ENCODE measurements at regions not wholly inside any gene's neighbourhood (a gene's known extent, or its start where the extent isn't known, plus 50 kb on each side); places are given as distances from the start of the nearest gene placed in this dataset.

DNA sequence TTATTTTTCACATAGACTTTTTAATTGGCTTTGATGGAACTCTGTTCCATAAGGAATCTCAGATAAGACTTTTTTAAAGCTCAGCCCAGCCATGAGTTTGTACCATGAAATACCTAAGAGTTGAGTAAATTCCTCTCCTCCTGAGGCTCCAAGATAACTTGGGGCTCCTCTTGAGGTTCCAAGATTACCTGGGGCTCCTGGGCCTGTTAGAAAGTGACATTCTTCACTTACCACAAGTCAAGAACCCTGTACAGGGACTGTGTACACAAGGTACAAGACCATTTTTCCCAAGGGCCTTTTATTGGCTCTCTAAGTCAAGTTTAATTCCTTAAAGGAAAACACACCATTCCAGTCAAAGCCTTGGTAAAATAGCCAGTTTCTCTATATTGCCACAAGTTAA, 111.3 kb upstream of the PRR20G start:
- no peak for DNase-seq (ENCODE audit: low read depth in 2 of 2)

DNA sequence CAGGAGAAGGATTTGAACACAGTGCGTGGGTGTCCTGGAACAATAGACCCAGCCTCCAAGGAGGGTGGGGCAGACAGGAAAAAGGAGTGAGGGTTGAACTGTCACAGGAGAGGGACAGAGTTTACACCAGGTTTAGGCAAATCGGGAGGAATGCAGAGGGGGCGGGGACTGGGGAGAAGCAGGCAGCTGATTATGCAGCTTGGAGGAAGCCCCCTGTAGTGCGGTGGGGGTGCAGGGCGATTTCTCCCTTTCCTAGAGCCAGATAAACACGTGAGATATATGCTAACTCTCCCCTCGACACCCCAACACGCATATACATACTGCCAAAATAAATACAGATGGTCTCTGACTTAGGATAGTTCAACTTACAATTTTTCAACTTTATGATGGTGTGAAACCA, 108.6 kb upstream of the PRR20G start:
- DNase-seq (ENCODE audit: low read depth in 2 of 2), result no peak

DNA sequence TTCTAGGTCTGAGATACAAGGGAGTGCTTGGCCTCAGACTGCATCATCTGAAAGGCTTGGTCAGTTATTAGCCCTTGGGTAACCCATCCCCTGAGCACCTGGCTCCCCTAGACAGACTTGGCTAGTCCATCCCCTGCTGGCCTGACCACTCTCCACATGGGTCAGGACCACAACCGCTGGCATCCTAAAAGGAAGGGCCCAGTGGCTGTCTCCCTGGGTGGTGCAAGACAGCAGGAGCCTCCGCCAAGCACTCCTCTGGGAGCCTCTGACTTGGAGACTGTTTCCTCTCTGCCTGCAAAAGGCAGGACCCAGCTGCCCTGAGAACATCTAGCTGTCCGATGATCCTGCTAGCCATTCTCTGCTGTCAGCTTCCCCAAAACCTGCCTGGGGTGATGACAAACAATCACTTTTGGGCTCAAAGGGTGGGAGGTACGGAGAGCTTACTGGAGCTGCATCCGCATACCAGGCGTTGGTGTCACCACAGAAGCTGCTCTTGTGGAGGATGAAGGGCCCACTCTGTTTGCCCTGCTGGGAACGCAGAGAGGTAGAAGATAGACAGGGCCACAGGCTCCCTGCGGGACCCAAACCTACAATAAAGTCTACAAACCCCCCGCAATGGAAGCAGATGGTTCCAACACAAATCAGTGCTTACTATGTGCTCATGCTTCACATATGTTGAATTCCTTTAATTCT, 108.0 kb upstream of the PRR20G start:
- DNase-seq (ENCODE audit: low read depth in 2 of 2), result no peak

DNA sequence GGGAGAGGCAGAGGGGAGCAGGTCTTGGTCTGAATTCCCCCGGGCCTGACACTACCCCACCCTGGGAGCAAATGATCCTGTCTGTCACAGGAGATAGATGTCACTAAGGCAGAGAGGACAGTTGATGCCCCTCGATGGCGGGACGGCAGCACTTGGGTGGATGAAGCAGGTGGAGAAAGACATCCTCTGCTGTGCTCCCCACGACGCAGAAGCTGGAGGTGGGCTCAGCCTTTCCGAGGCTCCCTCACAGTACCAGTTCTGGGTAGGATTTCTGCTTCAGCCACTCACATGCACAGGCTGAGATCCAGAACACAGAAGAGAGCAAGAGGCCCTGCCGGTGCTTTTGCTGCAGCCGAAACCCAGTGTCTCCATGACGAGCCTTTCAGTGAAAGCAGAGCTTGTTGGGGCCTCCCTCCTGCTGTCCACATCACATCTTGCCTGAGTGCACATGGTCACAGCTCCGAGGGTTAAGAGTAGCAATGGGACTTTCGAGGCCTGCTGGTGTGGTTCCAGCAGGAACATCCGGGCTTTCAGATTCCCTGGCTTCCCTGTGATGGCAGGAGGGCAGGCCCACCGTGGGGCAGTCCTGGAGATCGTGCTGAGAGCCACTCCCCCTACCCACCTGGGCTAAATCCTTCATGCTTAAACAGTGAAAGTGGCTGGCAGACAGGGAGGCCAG, 107.3 kb upstream of the PRR20G start:
- DNase-seq (ENCODE audit: low read depth in 2 of 2), result no peak

DNA sequence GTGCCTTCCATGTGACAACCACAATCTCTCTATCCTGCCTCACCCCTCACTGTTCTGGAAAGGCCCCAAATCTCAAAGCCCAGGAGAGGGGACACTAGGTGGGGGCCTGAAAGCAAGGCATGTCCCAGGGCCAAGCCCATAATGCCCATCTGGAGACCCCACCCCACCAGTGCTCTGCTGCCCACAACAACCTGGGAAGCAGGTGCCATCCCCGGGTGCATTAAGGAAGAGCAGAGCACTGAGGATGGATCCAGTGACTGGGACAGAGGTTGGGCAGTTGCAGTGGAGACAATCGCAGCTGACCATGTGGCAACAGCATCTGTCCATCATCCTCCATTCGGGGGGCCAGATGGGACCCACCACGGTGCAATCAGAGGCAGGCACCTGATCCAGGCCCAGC, 106.2 kb upstream of the PRR20G start:
- DNase-seq (ENCODE audit: low read depth in 2 of 2), result no peak

DNA sequence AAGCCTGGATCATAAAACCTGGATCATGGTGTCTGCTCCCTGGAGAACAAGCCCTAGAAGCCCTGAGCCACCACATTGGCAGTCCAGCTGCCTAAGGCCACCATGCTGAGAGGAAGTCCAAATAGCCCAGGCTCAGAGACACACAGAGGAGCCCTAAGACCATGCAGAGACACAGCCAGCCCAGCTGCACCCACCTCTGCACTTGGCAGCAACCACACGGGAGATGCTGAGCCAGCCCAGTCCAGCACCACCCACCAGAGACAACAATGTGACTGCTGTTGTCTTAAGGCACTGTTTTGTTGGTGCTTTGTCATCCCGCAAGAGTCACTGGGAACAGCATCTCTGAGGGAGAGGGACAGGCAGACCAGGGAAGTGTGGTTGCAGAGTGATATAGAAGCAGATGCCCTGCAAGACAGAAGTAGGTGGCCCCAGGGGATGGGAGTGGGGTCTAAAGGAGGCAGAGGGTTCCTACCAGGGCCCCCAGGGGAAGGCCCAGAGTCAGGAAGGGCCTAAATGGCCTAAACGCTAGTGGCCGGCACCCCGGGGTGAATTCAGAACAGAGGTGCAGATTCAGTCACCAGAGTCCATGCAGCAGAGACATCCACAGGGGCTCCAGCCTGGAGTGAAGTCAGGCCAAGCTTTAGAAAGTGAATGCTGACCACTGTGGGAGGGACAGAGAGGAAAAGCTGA, 105.4 kb upstream of the PRR20G start:
- no peak for DNase-seq (ENCODE audit: low read depth in 2 of 2)

DNA sequence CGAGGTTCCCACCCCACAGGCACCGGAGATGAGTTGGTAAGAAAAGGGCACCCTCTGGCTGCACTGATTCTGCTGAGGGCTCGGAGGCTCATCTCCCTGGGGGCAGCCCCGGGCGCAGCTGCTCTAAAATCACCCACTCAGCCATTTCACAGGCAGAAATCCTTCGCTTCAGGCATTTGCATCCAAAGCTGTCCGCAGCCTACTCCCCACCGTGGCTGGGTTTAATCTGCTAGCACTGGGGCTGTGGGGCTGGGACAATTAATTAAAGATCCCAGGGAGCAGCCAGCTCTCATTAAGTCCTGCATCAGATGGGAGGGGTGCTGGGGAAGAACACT, 104.3 kb upstream of the PRR20G start:
- DNase-seq (ENCODE audit: low read depth in 2 of 2), result no peak

DNA sequence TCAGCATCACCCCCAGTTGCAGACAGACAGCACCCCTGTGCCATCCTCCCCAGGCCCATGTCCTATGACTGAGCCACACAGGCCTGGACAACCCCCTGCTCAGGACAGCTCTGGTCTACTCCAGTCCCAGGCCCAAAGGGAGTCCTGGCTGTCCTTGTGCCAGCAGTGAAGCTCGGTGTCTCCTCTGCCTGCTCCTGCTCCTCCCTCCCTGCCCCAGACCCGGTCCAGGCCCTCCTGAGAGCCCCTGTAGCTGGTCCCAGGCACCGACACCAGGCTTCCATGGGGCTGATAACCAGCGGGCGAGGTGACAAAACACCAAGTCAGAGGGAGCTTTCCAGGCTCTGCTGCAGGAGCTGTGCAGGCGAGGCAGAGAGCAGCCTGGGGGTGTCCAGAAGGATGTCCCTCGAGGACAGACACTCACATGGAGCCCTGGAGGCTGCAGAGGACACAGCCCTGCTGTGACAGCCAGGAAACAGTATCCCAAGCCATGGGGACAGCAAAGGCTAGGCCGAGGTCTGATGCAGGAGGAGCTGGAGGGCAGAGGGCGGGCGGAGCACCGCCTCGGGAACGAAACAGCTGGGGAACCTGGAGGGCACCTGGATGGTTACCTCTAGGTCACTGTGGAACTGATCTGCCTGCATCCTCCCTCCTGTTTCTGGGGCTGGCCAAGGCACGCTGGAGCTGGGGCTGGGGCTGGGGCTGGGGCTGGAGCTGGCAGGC, 103.8 kb upstream of the PRR20G start:
- no peak for DNase-seq (ENCODE audit: low read depth in 2 of 2)

DNA sequence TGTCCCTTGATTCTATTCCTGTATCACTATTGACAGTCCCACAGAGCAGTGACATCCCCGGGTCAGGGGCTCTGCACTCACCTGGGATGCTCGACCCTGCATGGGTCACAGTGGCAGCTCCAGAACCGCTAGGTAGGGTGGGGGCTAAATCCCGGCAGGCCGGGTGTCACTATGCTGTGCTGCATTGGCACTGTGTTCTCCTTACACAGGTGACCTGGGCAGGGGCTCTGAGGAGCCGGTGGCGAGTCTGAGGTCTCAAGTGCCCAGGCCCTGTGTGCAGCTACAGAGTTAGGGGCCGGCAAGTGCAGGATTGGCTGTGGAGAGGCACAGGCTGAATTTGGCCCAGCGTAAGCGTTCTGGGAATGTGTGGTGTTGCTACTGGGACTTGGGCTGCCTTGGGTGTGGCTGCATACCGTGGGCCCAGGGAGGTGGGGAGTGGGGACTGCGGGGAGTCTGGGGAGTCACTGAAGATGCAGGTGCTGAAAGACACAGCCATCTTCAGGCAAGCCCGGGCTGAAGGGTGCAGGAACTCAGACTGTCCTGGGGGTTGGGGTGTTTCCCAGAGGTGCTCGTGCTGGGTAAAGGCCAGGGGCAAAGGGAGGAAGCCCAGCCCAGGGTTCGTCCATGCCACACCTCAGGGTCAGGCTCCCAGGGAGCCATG, 102.6 kb upstream of the PRR20G start:
- DNase-seq (ENCODE audit: low read depth in 2 of 2), result no peak

DNA sequence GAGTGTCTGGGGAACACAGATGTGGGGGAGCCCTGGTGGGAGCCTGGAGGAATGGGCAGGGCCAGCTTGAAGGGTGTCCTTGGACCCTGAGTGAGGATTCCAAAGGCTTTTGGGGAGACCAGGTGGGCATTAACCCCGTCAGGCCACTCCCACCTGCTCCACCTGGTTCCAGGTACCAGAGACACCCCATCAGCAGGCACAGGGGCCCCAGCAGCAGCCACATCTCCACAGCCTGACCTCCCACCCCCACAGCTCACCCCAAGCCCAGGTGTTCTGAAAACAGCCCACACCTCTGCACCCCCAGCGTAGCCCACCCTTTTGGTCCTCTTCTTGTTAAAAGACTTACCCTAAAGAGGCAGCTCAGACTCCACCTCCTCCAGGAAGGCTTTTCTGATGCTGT, 102.1 kb upstream of the PRR20G start:
- no peak for DNase-seq (ENCODE audit: low read depth in 2 of 2)

DNA sequence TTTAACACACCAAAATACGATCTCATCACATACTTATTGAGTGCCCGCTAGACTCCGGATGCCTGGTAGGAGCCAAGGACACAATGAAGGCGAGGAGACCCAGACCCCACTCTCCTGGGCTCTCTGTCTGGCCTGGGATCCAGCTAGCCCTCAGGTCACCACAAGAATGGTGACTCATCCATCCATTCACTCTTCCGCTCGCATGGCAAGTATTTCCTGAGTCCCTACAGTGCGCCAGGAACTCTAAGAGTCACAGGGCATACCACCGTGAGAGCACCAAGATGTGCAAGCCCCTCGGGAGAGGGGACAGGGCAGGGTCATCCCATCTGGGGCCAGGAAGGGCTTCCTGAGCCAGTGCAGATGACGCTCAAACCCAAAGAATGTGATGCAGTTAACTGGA, 101.6 kb upstream of the PRR20G start:
- no peak for DNase-seq (ENCODE audit: low read depth in 2 of 2)

DNA sequence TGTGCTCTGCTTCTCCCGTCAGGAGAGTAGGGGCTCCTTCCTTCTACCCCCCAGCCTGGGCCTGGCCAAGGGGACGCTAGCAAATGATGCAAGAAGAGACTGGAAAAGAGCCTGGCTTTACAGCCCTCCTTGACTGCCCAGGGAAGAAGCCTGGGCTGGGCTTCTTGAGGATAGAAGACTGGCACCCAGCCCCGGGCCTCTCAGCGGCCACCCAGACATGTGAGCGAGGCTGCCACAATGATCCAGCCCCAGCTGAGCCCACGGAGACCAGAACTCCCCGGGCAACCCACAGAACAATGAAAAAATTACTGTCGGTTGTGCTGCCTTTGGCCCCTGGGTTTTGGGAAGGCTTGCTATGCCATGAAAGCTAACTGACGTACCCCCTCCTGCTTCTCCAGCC, 100.6 kb upstream of the PRR20G start:
- DNase-seq (ENCODE audit: low read depth in 2 of 2), result no peak

DNA sequence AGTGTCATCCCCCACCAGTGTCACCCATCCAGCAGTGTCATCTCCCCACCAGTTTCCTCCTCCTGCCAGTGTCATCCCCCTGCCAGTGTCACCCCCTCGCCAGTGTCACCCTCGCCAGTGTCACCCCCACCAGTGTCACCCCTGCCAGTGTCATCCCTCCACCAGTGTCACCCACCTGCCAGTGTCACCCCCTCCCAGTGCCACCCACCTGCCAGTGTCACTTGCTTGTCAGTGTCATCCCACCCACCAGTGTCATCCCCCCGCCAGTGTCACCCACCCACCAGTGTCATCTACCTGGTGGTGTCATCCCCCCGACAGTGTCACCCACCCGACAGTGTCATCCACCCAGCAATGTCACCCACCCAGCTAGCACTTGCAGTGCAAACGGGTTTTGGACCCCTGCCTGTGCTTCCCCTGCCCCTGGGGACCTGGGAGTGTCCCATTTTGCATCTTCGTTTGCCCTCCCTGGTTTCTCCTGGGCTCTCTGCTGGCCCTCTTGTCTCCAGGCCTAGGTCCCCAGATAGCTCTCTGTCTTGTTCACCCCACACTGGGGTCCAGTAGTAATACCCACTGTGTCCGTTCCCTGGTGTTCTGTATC, 99.8 kb upstream of the PRR20G start:
- no peak for DNase-seq (ENCODE audit: low read depth in 2 of 2)

DNA sequence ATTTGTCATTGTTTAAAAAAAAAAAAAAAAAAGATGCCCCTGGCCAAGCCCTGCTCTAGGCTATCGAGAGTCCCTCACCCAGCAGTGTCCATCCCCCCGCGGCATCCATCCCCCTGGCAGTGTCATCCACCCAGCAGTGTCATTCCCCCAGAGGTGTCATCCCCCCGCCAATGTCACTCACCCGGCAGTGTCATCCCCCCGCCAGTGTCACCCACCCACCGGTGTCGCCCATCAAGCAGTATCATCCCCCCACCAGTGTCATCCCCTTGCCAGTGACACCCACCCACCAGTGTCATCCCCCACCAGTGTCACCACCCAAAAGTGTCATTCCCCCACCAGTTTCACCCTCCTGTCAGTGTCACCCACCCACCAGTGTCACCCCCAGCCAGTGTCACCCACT, 99.3 kb upstream of the PRR20G start:
- DNase-seq (ENCODE audit: low read depth in 2 of 2), result no peak

DNA sequence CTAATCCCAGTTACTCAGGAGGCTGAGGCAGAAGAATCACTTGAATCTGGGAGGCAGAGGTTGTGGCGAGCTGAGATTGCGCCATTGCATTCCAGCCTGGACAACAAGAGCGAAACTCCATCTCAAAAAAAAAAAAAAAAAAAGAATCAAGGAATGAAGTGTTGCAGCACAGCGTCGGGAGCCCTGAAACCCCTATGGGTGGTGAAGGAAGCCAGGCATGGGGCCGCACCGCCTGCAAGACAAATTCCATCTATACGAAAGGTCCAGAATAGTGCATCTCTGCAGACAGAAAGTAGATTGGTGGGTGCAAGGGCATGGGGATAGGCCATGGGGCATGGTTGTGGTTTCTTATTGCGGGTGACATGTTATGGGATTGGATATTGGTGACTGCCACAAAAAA, 98.6 kb upstream of the PRR20G start:
- DNase-seq (ENCODE audit: low read depth in 2 of 2), result no peak

DNA sequence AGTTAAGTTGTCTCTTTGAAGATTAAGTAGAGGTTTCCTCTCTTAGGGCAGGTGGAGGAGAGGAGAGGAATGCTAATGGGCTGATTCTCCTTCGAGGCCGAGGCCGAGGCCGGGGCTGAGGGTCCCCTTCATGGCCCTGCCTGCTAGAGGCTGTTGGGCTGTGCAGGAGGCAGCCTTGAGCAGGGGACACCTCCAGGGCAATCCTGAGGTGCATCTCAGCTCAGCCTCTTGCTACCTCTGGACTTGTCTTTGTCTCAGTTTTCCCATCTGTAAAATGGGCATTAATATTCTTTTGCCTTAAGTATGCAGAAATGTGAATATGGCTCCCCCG, 97.7 kb upstream of the PRR20G start:
- DNase-seq (ENCODE audit: low read depth in 2 of 2), result no peak

DNA sequence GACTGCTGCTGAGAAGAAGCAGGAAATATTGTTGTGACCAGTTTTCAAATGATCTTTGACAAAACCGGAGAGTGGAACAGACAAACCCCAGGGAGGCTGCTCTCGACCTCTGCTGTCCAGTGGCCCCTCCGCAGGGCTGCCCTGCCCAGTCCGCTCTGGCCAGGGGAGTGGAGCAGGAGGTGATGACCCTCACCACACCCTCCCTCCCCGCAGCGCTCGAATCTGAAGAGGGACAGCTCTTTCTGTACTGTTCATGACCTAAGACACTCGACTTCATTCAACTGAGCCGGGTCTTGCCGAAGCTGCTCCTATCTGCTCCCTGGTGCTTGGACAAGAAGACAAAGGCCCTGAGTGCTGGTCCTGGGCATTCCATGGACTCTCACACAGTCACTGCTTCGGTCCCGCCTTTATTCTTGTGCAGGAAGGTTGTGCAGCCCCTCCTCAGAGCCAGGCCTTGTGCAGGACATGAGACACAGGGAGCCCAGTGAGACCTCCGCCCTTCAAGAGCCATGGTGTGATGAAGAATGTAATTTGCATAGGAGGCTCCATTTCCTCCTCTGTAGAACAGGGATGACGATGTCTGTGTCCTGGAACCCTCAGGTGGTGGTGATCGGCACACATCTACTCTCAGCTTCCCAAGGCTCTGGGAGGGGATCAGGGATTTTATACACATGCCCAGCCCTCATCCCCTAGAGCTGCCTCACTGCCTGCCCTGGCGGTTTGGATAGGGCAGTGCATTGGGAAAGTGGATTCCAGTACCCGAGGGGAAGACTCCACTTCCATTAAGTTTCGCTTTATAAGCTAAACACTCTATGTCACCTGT, 97.1 kb upstream of the PRR20G start:
- DNase-seq (ENCODE audit: low read depth in 2 of 2), result no peak

DNA sequence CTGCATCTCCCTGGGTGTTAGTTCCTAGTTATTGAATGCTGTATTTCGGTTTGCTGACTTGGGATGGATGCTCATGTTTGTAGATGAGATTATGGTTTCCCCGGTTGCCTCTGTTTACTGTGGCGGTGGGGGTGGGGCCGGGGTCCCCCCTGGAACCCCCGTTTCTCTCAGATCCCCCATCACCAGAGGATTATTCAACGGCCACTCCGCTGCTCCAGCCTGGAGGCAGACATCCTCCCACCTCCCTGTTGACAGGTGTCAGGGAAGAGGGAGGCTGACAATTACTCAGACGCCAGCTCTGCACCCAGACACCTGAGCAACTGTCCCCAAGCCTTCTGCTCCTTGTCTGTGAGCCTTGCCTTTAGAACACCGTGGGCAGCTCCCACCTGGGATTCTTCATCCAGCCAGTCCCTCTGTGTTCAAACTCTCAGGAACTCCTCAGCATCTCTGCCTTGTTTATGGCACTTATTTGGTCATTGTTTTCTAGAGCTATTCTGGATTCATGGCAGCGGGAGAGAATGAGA, 95.9 kb upstream of the PRR20G start:
- no peak for DNase-seq (ENCODE audit: low read depth in 2 of 2)

DNA sequence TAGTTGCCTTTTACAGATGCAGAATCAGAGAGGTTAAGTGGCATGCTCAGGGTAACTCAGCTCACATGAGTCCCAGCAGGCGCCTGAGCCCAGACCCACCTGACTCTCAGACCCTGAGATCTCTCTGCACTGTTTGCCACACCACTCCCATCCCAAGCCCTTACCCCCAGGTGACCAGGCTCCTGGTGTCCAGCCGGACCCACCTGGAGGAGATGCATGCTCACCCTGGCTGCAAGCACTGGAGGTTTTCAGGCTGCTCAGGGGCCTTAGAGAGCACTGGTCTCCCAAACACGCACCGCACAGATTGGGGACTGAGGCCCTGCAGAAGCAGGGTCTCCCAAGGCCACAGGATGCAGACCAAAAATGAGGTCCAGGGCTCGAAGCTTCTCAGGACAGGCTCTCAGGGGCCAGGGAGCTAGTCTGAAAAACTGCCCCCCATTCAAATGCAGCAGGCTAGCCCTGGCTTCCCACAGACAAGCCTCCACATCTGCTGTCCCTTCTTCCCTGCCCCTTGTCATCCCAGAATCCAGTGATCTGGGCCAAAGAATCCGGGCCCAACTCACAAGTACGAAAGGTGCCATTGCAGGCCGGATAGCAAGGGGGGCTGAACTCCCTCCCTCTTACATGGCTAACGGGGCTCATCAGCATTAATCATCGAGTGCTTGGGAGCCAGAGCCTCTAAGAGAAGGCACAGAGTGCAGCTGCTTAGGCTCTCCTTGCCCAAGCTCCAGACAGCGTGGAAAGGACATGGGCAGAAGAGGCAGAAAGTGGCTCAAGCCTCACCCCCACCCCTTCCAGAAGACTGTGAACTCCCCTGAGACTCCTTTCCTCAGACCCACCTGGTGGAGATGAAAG, 90.2 kb upstream of the PRR20G start:
- DNase-seq (ENCODE audit: low read depth in 2 of 2), result no peak
